Globus pallidus (tissue), 1 donor: ENCODE measurements at regions not wholly inside any gene's neighbourhood (a gene's known extent, or its start where the extent isn't known, plus 50 kb on each side); places are given as distances from the start of the nearest gene placed in this dataset.

Experiments used
- DNase-seq: peaks from one replicate; pipeline ENCODE4 v3.0.0-alpha.2; 2015; ENCODE audit warnings: low spot score

DNA sequence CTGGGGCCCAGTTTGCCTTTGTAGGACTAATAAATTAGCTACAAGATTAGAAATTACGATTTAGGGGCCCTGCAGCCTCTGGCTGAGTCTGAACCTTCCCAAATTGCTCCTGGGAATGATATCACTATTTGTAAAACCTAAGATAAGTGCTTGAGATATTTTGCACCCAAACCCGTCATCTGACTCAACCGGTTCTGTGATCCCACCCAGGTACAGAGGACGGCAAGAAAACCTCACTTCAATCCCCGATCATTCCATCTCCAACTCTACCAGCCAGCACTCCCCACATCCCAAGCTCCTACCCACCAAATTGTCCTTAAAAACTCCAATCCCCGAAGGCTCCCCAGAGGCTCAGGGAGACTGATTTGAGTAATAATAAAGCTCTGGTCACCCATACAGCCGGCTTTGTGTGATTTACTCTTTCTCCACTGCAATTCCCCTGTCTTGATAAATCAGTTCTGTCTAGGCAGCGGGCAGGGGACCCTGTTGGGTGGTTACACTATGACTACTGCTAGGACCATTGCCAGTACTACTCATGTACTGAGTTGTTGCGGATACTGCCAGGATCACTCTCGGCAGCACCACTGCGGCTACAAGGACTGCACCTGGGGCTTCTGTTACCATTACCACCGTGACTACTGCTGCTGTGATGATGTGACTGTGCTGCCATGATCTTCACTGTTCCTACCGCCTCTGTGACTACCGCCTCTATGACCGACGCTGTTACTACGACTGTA lies 73.1 kb downstream of the IRF8 start:
- DNase-seq, result no peak

DNA sequence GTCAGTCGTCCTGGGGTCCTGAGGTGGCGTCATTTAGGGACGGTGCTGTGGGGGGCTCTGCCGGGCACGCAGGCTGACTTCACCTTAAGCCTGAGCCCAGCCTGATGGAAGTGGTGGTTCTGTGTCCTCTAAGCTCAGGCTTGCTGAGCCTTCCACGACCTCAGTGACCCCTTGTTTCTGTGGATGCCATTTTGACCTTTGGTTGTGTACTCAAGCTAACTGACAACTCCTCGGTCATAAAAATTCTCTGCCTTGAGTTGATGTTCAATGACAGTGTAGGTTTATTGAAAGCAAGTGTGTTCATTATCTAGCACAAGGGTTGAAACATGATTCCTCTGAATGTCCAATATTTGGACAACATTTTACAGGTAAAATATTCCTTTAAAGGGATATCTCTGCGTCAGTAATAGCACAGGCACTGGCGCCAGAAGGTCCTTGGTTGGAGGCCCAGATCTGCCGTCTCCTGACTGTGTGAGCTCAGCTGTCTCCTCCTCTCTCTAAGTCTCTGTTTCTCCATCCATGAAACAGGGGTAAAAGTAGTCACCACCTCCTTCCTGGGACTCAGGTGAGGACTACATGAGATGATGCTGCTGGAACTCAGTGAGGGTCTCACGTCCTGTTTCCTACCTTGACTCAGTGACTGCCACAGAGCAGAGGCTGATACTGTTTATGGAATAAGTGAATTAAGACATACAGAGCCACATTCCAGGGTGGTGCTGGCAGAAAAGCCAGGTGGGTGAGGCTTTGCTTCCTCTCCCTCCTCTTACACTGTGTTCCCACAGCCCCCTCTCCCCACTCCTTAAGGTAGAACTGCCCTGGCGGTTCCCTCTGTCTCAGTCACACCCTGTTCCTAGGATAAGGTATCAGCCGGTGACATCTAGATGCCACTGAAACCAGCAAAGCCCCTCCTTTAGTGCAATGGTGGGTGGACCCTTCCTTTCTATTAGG lies 75.7 kb downstream of the IRF8 start:
- DNase-seq, result no peak

DNA sequence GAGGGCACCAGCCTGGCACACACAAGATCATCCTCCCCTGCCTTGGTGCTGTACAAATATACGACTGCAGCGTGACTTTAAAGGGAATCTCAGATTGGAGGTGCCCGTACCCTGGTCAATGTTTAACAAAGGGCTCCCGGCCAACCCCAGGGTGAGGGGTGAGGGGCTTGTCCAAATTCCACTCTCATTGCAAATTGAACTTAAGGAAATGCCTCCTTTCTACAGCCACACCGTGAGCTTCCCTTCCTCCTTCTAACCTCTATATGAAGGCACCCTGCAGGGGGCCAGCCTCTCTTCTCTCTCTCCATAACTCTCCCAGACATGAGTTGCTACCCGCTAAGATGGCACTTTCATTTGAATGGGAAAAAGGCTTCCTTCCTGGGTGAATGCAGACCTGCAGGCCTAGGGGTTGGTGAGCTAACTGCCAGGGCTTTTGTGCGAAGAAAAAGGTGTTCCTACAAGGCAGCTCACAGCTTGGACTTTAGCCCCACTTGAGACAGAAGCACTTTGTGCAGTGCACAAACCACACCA lies 76.6 kb downstream of the IRF8 start:
- no peak for DNase-seq

DNA sequence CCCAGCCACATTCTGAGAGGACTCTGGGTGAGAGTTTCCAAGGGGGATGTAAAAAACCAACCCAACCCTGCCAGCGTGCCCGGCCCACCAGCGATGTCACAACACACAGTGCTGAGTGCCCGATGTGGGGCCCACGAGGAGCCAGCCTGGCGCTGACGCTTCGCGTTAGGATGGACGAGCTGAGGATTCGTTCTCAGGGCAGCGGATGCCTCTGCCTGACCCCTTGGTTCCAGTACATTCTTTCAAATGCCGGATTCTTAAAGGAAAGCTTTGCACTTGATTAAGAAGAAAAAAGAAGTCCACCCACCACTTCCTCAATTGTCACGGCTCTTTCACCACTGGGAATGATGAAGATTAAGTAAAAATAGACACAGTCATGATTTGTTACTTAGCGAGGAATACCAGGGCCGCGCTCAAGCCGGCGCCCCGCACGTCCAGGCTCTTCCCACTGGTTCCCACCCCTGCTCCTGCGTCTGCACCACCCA lies 79.4 kb downstream of the IRF8 start:
- DNase-seq, result no peak

DNA sequence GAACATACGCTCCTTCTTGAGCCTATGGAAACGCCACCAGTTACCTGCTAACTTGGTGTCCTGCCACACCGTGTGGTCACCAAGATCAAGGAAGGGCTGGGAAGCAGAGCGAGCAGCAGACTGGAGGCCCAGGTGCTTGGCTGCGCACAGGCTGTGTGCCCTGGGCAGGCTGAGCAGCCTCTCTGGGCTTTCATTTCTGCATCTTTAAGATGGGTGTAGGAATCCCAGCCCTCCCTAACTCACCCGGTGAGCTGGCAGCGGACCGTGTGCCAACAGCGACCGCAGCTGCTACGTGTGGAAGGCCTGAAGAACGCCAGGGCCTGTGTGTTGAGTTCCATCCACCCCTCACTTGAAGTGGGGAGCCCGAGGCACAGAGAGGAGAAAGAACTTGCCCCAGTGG lies 80.0 kb downstream of the IRF8 start:
- no peak for DNase-seq

DNA sequence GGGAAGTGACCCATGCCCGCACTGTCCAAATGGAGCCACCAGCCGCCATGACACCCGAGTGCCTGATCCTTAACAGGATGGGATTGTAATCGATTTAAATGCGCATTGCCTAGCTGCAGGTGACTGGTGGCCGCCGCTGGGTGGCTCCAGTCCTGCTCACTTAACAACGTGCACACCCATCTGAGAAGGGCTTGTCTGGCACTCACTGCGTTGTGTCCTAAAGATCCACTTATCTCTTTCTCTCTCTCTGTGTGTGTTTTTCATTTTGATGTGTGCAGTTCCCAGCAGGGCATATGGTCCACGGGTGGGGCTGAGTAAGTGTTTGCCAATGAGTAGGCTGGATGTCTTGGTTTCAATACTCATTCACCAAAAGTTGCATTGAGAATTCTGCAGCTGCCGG lies 80.6 kb downstream of the IRF8 start:
- DNase-seq, result no peak

DNA sequence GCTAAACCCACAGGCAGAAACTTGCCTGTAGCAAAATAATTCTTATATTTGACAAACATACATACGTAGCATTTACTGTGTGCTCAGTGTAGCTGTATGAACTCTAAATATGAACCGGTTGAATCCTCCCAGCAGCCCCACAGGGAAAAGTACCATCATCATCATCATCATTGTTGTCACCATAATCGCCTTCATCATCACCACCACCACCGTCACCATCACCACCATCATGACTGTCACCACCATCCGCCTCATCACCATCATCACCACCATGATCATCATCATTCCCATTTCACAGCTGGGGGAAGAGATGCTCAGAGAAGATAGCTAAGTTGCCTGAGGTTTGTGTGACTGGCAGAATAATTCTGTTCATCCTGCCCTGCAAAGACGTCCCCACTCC lies 81.7 kb downstream of the IRF8 start:
- no peak for DNase-seq

DNA sequence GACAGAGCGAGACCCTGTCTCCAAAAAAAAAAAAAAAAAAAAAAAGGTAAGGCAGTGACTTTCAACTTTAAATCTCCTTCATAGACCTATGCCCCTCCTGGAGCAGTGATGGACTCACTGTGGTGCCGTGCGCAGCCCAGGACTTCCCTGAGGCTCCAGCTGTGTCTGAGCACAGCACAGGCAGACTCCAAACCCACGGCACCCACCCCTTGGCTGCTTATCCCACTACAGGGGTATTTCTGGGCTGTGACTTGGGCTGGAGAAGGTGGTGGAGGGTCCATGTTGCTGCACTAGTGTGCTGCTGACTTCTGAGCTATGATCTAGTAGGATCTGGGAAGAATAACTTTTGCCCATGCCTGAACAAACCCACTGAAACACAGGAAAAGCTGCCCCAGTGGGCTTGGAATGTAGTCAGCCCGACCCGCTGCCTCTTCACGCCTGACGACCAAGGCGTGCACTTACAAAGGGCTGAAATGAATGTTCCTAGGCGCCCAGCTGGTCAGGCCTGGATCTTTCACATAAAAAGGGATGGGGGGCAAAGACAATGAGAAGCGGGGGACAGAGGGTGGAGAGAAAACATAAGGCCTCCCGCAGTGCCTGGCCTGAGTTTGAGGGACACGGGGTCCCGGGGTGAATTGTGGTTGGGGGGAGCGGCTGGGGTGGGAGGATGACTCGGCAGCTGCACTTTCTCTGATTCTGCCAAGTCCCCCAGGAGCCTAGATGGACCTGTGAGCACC lies 83.0 kb downstream of the IRF8 start:
- DNase-seq, result no peak

DNA sequence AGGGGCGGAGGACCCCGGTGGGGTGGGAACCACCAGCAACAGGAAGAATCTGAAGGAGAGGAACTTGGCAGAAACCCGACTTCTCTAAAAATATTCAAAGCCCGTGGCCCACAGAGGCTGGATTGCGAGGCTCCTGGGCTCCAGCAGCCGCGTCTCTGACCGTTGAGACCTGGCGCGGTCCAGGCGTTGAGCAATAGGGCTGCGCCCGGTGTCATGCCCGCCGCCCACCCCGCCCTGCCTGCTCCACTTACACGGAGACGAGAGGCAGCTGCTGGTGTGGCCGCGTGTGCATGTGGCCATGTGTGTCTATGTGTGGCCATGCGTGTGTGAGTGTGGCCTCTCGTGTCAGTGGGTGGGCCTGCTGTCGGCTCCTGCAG lies 83.6 kb downstream of the IRF8 start:
- peak; percentile 38 for DNase-seq

DNA sequence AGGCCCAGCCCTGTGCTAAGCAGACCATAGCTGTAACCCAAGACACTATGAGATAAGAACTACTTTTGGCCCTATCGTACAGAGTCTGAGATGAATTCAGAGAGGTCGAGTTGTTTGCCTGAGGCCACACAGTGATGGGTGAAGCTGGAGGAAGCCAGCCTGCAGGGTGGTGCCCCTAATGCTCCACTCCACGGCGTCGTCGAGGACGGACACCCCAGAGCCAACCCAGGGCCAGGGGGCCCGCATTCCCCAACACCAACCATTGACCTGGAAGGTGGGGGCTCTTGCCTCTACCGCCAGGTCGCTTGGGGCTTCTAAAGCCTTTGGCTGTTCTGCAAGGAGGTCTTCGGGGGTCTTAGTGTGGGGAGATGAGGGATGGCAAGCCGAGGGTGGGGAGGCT lies 84.1 kb downstream of the IRF8 start:
- DNase-seq, result no peak

DNA sequence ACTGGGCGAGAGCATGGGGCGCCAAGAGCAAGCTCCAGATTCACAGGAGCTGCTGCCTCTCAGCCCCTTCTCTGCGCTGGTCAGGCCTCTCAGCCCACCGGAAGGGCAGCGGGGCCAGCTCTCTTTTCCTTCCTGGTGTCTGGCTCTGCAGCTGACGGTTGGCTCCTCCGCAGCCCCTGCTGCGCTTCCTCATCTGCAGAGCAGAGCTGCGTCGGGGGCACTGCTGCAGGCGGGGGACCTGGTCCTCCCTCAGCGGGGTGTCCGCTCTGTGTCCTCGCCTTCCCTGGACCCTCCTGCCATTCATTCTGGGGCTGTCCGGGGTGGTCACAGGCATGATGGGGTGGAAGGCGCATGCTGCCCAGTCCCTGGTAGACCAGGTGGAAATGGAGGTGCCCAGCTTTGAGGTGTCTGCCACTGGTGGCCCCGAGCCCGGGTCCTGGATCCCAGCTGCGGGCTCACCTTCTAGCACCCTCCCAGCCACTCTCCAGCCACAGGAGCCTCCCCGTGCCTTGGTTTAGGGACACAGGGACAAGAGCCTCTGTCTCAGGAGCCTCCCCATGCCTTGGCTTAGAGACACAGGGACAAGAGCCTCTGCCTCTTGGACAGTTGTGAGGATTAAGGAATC lies 84.8 kb downstream of the IRF8 start:
- no peak for DNase-seq

DNA sequence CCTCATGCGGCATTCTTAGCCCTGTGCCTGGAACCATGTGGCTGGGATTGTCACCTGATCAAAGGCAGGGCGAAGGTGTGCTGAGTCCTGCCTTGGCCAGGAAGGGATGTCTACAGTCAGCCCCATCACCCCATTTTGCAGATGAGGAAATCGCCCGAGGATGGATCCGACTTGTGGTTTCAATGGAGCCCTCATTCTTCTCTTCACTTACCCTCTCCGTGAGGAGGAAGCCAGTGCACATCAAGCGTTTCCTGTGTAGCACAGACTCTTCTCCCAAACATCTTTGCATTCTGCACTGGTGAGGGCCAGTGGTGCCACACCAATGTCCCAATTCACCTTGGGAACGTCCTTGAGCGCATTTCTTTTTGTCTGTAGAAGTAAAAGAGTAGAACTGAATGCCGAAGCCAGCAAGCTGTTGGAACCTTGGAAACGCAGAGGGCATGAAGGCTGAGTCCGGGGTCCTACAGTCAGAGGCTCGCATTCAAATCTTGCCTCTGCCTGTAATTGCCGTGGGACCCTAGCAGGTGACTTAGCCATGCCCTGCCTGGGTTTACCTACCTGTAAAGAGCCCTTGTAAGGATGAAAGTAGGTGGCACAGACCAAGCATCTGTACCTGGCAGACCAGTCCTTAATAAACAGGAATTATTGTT lies 85.4 kb downstream of the IRF8 start:
- DNase-seq, result no peak

DNA sequence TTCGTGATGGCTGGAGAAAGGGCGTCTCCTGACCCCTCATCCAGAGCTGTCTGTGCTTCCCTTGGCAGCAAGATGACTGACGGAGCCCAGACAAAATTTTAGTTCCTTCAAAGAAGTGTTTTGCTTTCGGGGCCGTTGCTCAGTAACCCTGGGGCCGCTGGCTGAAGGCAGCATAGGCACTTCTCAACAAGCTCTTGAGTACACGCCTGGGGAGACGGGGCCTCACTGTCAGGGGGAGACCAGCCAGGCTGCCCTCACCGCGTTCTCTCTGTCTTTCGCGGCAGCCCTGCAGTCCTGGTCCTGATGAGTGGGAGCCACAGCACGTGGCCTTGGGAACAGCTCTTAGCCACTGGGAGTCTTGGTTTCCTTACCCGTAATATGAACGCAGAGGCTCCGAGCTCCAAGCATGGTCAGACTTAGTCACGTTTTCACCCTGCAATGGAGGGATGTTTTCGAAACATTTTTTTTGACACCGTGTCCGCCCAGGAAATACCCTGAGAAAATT lies 86.0 kb downstream of the IRF8 start:
- no peak for DNase-seq

DNA sequence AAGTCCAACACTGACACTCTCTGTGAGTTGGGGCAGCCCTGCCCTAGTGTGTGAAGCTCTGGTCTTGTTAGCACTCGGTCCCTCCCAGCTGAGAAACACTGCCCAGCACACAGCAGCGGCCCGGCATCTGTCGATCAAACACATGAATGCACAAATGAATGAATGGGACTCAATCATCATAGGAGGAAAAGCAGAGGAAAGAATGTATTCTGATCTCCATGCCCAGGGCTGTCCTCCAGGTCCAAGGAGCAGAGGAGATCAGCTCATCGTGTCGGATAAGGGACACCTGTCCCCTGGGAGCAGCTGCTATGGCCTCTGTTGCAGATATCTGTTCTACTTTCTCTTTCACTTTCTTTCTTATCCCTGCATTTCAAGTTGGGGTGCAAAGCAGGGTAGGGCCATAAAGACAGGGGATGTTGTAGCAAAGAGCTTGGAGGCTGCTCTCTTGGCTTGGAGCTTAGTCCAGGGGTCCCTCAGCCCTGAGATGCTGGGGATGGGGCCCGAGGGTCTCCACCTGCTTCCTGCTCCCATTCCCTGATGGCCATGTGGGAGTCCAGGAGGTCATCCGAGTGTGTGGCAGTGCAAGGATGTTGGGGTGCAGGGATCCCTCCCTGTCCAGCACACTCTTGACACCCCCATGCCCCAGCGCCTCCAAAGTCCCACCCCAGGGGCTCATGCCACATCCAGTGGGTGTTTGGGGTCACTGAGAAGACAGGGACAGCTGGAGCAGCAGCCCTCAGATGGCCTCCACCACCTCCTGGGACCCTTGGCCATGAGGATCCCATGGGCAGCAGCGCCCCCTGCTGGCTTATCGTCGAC lies 88.2 kb downstream of the IRF8 start:
- DNase-seq, result no peak

DNA sequence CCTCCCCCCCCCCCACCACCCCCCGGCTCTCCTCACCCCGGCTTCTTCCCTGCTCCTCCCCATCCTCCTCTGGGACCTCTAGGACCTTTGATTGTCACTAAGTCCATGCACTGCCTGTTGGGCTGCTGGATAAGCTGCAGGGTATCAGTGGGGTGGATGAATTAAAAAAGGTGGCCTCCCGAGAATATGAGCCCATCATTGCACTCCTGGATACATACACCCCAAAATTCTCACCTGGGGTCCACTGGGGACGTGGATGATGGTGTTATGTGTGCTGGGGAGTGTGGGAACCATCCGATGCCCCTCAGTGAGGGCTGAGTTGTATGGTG lies 88.8 kb downstream of the IRF8 start:
- DNase-seq, result no peak

DNA sequence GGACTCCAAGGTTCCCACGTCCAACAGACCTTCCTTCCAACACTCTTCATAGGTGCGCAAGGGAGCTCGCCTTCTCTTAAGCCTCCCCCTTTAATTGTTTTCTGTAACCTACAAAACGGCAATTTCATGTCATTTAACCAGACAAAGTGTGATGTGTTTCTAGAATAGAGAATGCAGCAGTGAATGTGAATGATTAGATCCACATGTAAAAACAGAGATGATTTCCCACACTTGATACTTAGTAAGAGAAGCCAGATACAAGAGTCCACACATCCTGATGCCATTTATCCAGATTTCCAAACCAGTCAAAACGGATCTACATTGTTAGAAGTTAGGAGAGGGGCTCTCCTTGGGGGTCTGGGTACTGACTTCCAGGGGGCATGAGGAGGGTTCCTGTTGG lies 89.3 kb downstream of the IRF8 start:
- no peak for DNase-seq

DNA sequence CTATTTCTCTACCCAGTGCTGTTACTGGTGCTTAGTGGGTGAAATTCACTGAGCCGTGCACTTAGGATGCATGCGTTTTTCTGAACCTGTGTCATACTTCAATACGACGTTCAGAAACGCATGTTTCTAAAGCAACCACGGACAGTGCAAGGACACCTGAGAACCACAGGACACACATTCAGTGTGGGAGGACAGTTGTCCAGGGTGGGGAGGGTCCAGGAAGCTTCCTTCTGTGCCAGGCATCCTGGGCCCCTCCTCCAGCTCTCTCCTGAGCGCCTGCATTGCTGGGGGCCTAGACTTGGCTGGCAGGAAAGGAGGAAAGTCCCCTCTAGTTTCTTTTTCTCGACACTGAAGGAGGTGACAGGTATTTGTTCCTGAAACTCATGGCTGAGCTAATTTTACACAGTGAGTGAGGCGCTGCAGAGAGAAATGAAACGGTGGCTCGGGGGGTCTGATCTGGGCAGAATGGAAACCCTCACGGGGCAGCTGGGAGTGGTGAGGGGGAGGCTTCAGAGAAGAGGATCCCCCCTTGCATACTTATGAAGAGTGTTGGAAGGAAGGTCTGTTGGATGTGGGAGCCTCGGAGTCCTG lies 89.9 kb downstream of the IRF8 start:
- no peak for DNase-seq

DNA sequence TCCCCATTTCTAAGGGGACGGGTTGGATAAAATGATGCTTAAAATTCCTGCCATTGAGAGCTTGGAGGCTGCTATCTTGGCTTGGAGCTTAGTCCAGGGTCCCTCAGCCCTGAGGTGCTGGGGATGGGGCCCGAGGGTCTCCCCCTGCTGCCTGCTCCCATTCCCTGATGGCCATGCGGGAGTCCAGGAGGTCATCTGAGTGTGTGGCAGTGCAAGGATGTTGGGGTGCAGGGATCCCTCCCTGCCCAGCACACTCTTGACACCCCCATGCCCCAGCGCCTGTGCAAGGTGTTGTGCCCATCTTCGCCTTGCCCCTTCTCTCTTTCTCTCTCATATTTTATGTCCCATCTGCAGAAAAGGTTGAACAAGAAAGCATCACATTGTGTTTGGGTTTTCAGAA lies 90.4 kb downstream of the IRF8 start:
- DNase-seq, result no peak

DNA sequence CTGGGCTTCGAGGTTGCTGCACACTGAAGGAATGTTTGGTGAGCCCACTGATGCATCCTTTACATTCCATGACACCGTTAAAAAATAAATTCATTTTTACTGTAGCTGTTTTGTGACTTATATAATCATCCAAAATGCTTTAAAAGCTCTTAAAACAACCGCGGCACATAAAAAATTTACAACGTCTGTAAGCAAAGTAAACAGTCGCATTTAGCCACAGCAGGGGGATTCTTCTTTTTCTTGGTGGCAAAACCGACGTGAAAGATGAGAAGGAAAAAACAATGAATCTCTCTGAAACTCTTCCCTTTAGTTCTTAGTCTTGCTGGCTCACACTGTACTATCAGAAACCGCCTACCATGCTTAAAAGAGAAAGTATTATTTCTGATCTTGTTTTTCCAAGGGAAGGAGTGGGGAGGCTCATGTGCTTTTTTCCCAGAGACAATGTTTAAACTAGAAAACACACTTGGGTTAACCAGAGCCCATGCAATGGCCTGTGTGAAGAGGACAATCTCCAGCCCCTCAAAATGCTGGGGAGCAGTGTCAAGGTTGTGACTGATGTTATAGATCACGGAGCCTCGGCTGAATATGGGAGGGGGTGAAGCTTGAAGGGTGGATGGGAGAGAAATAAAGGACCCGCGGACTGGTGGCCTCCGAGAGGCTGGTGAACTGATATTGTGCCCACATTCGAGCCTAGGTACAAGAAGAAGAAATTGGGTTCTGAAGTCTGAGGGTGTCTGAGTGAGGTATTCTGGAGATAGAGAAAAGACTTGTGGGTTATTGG lies 91.1 kb downstream of the IRF8 start:
- DNase-seq, result no peak
